ENCODE measurements at regions not wholly inside any gene's neighbourhood (a gene's known extent, or its start where the extent isn't known, plus 50 kb on each side); places are given as distances from the start of the nearest gene placed in this dataset.

DNA sequence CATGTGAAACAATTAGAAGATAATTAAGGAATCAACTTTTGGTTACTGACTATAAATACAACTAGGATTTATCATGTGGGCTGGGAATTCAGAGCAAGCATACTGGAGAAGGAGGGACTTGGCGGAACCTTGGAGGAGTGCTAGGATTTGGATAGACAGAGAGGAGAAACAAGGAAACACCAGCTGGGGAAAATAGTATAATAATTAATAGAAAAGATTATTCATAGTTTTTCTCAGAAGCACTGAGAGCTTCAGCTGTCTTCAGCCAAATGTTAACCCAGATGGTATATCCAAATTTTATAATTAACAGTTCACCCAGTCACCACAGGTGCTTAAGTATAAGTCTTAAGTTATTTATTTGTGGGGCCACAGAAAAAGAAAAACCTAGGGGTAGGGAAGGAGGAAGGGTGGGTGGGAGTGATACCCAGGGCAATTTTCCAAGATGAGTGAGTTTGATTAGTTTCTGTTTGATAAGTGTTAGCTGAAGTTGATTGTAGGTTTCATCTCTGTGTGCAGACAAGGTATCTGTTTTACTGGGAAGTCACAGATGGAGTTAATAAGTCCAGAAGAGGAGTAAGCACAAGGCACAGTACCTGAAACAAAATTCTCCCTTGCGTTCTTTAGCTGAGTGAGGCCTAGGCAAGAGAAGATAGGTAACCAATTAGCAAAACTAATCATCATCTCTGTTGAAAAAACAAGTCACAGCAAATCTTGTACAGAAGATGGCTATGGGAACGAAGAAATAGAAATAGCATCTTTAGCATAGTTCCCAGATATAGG, 175.5 kb downstream of the TFAP2B start:
- Histone ChIP-seq H3K27ac (ENCODE audit: low read depth, low read length) (no peak overlapping the region), H3K9me3 (ENCODE audit: control insufficient read depth, insufficient read depth, low read length) (no peaks in the 10 kb centered on the region), H3K36me3 (ENCODE audit: control insufficient read depth, low read length) (no peaks in the 10 kb centered on the region), H3K27me3 (ENCODE audit: control insufficient read depth, low read length) (no peaks in the 10 kb centered on the region), H3K4me3 (ENCODE audit: low read length) (no peak overlapping the region), H3K9me2 (replicated peaks; ENCODE audit: control insufficient read depth, low read length) (no peaks in the 10 kb centered on the region), H3F3A (ENCODE audit: control insufficient read depth, insufficient read depth) (no peaks in the 10 kb centered on the region), H3K4me1 (ENCODE audit: control insufficient read depth, low read length) (no peaks in the 10 kb centered on the region), H3K79me2 (ENCODE audit: control insufficient read depth, low read length) (no peaks in the 10 kb centered on the region), H4K20me1 (ENCODE audit: control insufficient read depth, insufficient read depth, low read depth, low read length) (no peaks in the 10 kb centered on the region), H3K4me2 (ENCODE audit: low read length) (no peak overlapping the region)
- no peak for TF ChIP-seq EZH2phosphoT487 (IDR thresholded peaks at IDR 0.05; ENCODE audit: borderline replicate concordance, low read length)
- TF ChIP-seq, protein P1, sequence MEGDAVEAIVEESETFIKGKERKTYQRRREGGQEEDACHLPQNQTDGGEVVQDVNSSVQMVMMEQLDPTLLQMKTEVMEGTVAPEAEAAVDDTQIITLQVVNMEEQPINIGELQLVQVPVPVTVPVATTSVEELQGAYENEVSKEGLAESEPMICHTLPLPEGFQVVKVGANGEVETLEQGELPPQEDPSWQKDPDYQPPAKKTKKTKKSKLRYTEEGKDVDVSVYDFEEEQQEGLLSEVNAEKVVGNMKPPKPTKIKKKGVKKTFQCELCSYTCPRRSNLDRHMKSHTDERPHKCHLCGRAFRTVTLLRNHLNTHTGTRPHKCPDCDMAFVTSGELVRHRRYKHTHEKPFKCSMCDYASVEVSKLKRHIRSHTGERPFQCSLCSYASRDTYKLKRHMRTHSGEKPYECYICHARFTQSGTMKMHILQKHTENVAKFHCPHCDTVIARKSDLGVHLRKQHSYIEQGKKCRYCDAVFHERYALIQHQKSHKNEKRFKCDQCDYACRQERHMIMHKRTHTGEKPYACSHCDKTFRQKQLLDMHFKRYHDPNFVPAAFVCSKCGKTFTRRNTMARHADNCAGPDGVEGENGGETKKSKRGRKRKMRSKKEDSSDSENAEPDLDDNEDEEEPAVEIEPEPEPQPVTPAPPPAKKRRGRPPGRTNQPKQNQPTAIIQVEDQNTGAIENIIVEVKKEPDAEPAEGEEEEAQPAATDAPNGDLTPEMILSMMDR (IDR thresholded peaks at IDR 0.05; ENCODE audit: low read depth, low read length, poor library complexity, severe bottlenecking): no peak

DNA sequence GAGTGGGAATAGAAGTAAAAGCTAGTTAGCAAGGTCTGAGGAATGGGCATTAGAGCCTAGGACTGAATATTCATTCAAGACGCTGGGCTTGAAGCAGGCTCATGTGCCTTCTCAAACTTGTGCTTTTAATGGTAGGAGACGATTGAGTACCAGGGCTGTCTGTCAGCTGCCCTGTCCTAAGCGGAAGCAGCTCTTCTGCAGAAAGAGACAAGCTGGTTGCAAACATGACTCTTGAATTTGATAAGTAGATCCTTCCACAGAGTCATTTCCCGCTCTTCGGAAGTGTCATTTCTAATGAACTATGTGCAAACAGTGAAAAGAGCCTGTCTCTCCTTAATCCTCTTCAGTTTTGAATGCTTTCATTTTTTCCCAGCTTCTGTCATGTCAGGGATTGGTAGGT, 176.4 kb downstream of the TFAP2B start:
- no peak overlapping the region for H3K4me3 ChIP-seq (ENCODE audit: low read length)
- H3K9me3 ChIP-seq (ENCODE audit: control insufficient read depth, insufficient read depth, low read length): no peaks in the 10 kb centered on the region
- H3K27ac ChIP-seq (ENCODE audit: low read depth, low read length): no peak overlapping the region
- H3K4me1 ChIP-seq (ENCODE audit: control insufficient read depth, low read length): no peaks in the 10 kb centered on the region
- H3F3A ChIP-seq (ENCODE audit: control insufficient read depth, insufficient read depth): no peaks in the 10 kb centered on the region
- no peaks in the 10 kb centered on the region for H4K20me1 ChIP-seq (ENCODE audit: control insufficient read depth, insufficient read depth, low read depth, low read length)
- H3K27me3 ChIP-seq (ENCODE audit: control insufficient read depth, low read length): no peaks in the 10 kb centered on the region
- H3K9me2 ChIP-seq (replicated peaks; ENCODE audit: control insufficient read depth, low read length): no peaks in the 10 kb centered on the region
- H3K79me2 ChIP-seq (ENCODE audit: control insufficient read depth, low read length): no peaks in the 10 kb centered on the region
- H3K4me2 ChIP-seq (ENCODE audit: low read length): no peak overlapping the region
- H3K36me3 ChIP-seq (ENCODE audit: control insufficient read depth, low read length): no peaks in the 10 kb centered on the region
- TF ChIP-seq EZH2phosphoT487 (IDR thresholded peaks at IDR 0.05; ENCODE audit: borderline replicate concordance, low read length): no peak
- TF ChIP-seq, protein P1 (IDR thresholded peaks at IDR 0.05; ENCODE audit: low read depth, low read length, poor library complexity, severe bottlenecking): no peak

DNA sequence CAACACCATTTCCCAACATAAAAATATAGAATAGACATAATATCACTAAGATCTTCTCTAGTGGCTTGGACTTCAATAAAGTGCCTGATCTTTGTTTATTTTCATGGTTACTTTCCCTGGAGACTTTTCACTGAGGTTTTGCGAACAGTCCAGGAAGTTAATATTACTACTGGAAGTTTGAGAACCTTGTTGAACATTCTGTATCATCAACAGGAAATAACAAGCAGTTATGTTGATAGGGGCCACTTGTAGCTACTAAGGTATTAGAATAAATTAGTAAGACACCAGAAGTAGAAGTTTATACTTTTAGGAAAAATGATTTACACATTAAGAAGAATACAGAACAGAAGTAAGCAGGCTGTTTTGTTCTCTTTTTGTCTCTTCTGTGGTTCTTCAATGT, 180.2 kb downstream of the TFAP2B start:
- no peak overlapping the region for H3K27ac ChIP-seq (ENCODE audit: low read depth, low read length)
- no peaks in the 10 kb centered on the region for H3K27me3 ChIP-seq (ENCODE audit: control insufficient read depth, low read length)
- H3K9me3 ChIP-seq (ENCODE audit: control insufficient read depth, insufficient read depth, low read length): no peaks in the 10 kb centered on the region
- TF ChIP-seq EZH2phosphoT487 (IDR thresholded peaks at IDR 0.05; ENCODE audit: borderline replicate concordance, low read length): no peak
- TF ChIP-seq, protein P1 (IDR thresholded peaks at IDR 0.05; ENCODE audit: low read depth, low read length, poor library complexity, severe bottlenecking): no peak
- no peaks in the 10 kb centered on the region for H3K36me3 ChIP-seq (ENCODE audit: control insufficient read depth, low read length)
- no peaks in the 10 kb centered on the region for H3F3A ChIP-seq (ENCODE audit: control insufficient read depth, insufficient read depth)
- H3K4me1 ChIP-seq (ENCODE audit: control insufficient read depth, low read length): no peaks in the 10 kb centered on the region
- H3K9me2 ChIP-seq (replicated peaks; ENCODE audit: control insufficient read depth, low read length): no peaks in the 10 kb centered on the region
- H4K20me1 ChIP-seq (ENCODE audit: control insufficient read depth, insufficient read depth, low read depth, low read length): no peaks in the 10 kb centered on the region
- H3K4me3 ChIP-seq (ENCODE audit: low read length): no peak overlapping the region
- no peak overlapping the region for H3K4me2 ChIP-seq (ENCODE audit: low read length)
- no peaks in the 10 kb centered on the region for H3K79me2 ChIP-seq (ENCODE audit: control insufficient read depth, low read length)
